HTR-8/SVneo (cell line): ENCODE measurements at regions not wholly inside any gene's neighbourhood (a gene's known extent, or its start where the extent isn't known, plus 50 kb on each side); places are given as distances from the start of the nearest gene placed in this dataset.

ENCODE experiments used
- DNase-seq: peaks from one replicate; pipeline ENCODE4 v3.0.0; 2011; ENCODE audit warnings: low spot score, mixed read lengths; ENCODE audit not compliant: insufficient read length
- FAIRE-seq: peaks from 2 replicates; lab custom pipeline; 2011; peaks lifted over from hg19 to GRCh38; lab: Jason Lieb, UNC

DNA sequence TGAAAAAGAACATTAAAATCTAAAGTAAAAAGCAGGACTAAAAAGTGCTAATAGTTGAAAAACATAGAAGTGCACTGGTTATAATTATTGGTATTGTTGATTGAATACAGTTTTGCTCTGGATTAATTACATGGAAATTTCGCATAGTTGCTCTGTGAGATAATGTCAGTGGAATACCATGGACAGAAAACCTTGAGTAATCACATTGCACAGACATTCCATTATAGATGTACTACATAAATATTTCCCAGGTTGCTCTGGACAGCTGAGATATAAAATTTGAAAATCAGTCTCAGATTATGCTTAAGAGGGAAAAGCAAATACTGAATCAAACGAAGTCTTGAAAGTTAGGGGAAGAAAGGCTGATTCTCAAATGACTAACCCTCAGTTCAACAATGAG is 439.3 kb upstream of the FLRT2 start:
- FAIRE-seq (no peak), DNase-seq (peak; percentile 2)

DNA sequence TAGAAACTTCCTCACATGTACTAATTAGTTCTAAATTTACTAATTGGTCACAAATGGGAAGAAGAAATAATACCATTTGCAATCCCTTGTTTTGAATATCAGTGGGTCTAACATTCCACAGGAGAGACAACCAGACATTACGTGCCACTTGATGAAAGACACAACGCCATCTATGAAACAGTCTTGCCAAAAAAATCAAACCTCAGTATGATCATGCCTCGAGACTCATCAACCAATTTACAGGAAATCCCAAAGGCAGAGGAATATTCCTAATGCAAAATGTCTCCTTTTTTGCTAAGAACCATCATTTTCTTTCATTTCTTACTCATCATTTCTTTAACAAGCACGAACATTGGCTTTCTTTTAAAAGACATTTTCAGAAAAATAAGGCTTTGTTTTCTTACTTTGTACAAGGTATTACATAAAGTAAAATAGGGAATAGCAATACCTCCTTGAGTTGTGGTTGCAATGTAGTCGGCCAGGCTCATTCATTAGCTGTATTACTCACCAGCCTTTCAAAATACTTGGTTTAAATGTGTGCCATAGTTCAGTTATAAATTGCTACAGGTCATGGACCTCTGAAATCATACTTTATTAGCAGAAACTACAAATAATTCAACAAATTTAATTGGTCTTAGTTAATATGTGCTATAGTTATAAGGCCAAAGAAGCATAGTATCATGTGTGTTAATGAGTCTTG is 436.2 kb upstream of the FLRT2 start:
- FAIRE-seq, result no peak

DNA sequence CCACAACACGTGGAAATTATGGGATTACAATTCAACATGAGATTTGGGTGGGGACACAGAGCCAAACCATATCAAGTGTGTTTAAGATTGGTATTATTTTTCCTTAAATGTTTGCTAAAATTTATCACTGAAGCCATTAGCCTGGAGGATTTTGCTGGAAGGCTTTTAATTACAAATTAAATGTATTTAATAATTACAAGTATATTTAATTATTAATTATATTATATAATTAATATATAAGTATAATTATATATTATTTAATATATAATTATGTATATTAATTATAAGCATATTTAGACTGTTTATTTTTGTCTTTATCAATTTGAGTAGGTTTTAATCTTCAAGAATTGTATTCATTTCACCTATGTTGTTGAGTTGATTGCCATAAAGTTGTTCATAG is 427.4 kb upstream of the FLRT2 start:
- FAIRE-seq (no peak), DNase-seq (no peak)

More for the DNA sequence above, 436.2 kb upstream of the FLRT2 start:
- DNase-seq, result no peak

DNA sequence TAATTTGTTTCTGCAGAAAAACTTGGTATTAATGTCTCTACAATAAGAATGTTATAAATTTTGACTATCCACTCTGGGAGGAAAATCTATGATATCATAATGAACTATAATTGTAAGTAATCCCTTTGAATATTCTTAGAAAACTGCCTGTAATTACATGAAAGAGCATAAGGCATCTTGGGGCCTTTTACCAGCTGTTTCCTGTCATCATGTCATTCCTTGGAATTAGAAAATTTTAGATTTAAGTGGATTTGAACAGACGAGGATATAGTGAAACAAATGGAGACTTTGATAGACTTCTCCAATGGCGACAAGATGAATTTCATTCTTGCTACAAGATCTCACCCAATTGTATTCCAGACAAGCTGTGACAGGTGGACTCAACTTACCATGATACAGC is 423.4 kb upstream of the FLRT2 start:
- DNase-seq (no peak), FAIRE-seq (no peak)

DNA sequence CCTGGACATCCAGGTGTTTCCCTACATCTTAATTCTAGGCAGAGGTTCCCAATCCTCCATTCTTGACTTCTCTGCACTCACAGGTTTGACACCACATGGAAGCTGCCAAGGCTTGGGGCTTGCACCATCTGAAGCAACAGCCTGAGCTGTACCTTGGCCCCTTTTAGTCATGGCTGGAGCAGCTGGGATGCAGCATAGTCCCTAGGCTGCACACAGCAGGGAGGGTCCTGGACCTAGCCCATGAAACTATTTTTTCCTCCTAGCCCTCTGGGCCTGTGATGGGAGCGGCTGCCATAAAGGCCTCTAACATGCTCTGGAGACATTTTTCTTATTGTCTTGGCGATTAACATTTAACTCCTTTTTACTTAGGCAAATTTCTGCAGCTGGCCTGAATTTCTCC is 417.2 kb upstream of the FLRT2 start:
- DNase-seq (no peak), FAIRE-seq (no peak)

DNA sequence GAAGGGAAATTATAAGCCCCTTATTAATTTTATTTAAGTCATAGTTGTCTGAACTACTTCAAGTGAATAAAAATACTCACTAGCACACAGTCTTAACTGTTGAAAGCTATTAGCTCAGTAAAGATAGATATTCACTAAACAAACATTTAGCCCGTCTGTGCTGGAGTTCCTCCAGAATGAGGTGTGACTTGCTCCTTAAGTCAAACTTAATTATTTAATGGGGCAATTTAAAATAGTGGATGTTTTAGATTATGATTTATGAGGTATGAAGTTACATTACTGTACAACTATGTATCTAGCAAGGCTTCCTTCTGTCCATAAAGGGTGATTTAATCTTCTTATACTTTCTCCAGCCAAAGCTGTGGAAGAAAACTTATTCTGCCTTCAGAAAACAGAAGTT is 414.0 kb upstream of the FLRT2 start:
- DNase-seq (no peak), FAIRE-seq (no peak)

DNA sequence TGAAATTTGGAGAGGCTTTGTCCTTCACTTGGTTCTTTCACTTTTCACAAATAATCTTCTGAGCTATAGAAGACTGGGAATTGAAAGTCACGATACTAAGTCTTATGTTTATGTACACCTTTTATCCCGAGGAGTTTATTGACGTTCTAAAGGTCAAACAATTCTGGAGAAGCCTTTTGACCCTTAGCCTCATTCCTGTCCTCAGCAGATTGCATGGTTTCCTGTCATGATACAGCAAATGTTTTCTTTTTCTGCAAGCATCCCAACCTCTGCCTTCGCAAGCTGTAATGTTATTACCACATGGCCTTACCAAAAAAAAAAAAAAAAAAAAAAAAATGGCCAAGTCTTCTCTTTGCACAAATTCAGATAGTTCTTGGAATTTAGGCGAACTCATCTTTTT is 411.7 kb upstream of the FLRT2 start:
- DNase-seq (no peak), FAIRE-seq (no peak)

DNA sequence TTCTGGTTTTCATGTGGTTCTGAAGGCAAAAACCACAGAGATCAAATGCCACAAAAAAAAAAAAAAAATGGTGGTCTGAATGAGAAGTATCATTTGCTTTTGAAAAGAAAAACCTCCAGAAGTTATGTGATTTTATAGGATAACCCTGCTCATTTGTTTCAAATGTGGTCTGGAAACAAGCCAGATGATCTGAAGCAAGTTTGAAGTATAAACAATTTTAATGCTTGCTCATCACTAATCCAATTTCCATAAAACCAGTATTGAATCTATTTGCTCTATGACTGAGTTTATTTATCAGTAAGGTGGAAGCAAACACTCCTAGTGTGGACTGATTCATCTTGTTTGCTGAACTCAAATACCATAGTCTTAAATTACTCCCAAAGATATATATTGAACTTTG is 407.3 kb upstream of the FLRT2 start:
- FAIRE-seq, result no peak
- DNase-seq, result no peak

DNA sequence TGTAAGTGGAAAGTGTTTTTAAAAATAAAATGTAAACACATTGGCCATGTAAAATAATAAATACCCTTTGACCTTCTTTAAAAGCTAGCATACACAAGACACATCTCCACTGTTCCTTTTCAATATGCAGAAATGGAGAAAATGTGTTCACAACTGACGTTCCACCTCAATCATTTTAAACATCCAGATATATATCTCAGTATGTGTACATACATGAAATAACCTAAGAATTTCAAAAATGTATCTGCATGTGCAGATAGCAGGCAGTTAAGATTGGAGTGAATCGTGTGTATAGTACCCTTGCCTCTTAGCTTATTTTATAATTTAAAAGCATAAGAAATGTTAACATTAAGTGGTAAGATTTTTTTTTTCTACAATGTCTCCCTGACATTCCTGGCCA is 406.2 kb upstream of the FLRT2 start:
- DNase-seq (no peak), FAIRE-seq (no peak)

DNA sequence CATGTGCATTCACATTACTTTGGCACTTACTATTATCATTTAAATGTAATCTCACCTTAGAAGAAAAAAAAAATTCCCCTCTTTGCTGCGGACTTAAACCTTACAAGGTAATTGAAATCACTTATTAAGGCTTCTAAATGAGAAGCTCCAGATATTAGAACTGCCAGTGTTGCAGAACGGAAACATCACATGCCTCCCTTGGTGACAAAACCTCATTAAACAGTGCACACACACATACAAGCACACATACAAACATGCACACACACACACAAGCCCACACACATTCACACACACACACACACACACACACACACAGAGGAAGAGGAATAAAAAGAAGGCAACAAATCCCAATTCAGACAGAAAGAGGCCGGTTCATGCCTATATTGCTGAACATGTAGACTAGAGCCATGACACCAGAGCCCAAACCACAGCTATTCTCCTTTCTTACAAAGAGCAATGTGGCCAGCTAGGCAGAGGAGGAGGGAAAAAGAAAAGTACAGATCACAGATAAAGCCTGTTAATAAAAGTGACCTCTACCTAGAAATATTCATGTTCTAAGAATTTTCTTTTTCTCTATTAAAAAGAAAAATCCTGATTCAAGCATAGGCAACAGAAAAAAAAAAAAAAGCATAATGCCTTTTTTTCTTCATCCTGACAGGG is 405.2 kb upstream of the FLRT2 start:
- FAIRE-seq (no peak), DNase-seq (no peak)

DNA sequence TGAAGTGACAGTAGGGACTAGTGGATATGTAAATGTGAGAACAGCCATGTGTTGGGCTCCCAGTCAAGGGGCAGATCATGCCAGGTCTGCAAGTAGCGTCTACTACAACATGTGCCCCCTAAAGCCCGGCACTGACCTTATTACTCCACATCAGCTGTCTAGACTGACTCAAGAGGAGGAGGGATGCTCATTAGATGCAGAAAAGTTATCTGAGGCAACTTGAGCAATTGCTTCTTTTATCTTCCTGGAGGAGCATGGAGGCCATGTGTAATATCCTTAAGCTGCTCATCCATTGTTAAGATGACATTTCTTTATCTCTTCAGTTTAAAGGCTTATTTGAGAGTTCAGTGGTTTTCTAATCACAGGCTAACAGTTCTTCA is 404.7 kb upstream of the FLRT2 start:
- FAIRE-seq, result no peak
- no peak for DNase-seq

DNA sequence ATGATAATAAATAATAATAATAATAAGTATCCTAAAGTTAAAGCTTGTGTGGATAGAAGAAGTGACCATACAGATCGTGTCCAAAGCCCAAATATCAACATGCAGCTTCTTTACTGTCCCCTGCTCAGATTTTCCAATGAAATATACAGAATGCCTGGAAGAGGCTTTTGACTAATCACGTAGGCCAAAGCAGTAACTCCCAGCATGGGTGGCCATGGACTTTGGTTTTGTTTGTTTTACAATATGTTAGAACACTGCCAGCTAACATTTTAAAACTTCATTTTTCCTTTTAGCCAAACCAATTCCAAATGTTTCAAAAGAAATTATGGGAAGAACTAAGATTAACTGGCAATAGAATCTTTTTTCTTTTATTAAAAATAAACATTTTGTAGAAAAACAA is 400.0 kb upstream of the FLRT2 start:
- DNase-seq (no peak), FAIRE-seq (no peak)

DNA sequence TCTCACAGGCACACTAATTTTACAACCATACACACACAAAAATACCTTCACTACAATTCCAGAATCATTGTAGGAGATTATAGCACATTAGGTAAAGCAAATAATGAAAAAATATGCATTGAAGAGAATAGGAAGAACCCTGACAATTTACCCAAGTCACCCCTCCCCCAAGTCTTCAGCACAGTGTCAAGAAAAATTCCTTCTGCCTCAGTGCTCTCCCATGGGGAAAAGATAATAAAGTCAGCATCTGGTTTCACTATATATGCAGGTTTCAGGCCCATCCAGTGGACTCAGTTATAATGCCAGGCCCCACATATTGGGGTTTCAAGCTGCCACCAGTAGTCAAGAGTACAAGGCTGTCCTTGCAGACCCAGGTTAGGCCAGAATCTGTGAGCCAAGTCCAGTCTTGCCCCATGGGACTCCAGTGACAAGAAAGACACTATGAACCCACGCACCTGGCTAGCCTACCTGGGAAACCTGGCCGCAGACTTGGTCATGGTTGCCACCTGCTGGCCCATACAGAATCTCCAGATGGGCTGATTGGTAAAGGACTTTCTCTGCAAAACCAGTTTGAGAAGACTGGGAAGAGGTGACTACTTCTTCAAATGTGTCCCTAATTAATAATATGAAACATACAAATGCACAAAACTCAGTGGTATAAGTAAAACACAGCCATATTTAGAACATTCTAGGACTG is 398.6 kb upstream of the FLRT2 start:
- DNase-seq (no peak), FAIRE-seq (no peak)

DNA sequence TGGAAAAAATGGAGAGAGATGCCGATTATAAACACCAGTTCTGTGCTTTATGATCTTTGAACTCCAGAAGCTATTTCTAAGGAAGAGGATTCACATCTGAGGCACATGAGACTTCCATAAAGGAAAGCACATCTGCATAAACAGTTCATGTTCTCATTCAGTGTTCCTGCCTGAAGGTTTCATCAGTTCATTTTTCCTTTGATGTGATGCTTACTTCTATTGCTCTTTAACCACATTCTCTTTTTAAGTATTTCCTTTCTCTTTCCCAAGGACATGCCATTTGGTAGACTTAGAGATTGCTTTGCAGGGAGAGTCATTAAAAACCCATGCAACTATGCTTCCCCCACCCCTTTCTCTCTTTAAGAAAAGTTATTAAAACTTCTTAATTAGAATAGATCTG is 387.0 kb upstream of the FLRT2 start:
- DNase-seq, result no peak
- no peak for FAIRE-seq

DNA sequence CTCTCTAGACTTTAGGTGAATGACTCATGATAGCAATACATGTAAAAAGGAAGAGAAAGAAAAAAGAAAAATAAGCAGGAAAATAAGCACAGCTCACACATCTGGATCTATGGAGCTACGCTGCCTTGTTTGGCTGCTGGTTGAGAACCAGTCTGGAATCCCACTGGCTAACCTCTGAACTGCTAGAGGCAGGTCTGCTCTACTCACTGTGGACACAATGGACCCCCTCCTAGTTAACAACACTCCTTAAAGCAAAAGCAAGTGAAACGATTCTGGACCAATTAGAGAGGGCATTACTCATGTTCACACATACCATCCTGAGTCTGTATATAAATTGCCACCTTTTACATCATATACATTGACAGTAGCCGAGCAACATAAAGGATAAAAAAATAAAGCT is 383.2 kb upstream of the FLRT2 start:
- FAIRE-seq (peak; percentile 23), DNase-seq (no peak)

DNA sequence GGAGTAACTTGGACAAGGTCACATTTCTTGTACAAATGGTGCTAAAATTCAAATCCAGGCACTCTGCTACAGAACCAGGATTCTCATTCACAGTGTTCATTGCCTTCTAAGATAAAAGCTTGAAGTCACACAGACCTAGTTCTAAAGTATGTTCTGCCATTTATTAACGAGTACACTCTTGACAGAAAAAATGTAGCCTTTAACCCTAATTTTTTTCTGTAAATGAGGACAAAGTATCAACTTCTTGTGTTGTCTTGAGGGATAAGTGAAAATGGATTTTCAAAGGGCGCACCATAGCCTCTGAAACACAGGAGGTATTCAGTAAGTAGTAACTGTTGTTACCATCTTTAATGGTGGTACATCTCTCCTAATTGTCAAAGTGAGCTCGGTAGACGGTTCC is 379.8 kb upstream of the FLRT2 start:
- DNase-seq, result no peak
- no peak for FAIRE-seq

DNA sequence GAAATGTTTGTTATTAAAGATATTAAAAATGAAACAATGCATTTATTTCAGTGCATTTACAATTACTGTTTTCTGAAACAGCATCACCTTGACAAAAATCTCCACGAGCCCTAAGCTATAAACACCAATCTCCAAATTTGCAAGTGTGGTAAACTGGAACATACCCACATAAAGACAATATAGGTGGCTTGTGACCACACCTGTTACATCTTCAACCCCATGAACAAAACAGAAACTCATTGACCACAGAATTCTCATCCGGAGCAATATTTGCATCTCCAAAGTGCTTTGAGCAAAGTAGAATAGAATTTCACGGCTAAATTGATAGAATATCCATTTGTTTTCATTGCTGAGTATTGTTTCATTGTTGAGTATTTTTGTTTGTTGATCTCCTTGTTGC is 375.2 kb upstream of the FLRT2 start:
- DNase-seq (no peak), FAIRE-seq (no peak)

DNA sequence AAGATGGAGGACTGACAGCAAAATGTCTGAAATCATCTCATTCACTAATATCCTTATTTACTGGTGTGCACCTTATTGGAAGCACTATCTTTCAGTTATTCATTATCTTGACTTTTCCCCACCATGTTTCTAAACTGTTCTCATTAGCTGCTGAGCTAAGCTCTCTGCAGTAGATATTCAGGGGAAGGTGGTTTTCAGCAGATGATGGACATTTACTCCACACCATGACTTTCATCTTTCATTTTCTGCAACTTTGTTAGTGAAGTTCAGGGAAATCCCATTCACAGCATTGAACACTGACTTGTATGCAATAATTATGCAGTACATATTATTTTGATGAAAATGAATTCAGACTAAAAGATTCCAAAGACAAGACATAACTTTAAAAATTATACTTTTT is 373.6 kb upstream of the FLRT2 start:
- no peak for DNase-seq
- no peak for FAIRE-seq

DNA sequence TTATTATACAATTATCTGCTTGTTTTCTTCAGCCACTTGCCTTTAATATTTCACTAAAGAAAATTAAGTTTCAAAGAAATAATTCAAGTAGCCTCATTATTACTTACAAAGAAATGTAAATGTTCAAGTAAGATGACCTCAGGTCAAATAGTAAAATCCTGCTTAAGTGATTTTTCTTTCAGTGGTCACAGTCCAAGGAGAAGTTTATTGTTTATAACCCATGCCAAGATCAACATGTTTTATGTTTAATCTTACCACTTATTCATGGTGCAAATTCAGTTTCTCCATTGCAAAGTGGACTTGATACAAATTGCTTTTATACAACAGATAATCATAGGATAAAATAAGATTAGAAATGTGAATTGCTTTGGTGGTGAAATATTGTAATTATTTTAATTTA is 370.2 kb upstream of the FLRT2 start:
- FAIRE-seq, result no peak

DNA sequence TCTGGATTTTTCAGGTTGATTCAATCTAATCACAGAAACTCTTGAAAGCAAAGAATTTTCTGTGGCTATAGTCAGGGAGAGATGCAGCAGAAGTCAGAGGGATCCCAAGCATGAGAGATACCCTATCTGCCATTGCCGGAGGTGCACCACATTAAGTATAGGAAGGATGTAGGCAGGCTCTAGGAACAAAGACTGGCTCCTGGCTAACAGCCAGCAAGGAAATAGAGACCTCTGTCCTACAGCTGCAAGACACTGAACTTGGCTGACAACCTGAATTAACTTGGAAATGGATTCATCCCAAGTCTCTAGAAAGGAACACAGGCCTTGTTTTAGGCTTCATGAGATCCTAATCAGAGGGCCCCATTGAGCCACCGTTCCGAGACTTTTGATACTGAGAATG is 364.9 kb upstream of the FLRT2 start:
- DNase-seq (no peak), FAIRE-seq (no peak)

More for the DNA sequence above, 370.2 kb upstream of the FLRT2 start:
- no peak for DNase-seq

DNA sequence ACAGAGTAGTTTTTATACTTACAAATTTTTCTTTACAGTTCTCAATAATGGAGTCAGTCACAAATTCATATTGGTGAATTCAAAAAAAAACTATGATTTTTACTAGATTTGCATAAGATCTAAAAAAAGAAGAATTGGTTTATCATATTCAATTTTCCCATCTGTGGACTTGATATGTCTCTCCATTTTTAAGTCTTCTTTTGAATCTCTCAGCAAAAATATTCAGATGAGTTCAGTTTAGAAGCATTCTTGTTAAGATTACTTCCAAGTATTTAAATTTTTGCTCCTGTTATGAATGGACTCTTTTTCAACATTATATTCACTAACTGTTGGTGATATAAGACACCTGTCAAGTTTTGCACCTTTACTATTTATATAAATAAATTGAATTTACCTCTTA is 360.6 kb upstream of the FLRT2 start:
- DNase-seq (no peak), FAIRE-seq (no peak)

DNA sequence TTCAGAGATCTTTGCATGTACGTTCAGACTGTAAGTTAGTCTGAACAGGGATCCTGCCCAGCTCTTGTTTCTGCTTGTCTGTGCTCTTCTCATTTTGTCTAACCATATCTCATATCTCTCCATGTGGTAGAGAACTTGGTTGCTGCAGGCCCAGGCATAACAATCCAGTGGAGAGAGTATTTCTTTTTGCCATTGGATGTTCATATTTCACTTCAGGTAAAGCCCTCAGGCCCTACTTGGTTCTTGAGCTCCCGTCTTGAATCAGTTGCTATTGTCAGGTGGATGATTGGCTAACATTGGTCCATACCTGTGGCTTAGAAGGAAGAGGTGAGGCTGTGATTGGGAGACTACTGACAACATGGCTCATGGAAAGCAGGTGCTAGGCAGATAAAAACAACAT is 357.7 kb upstream of the FLRT2 start:
- FAIRE-seq (no peak), DNase-seq (no peak)
